ENCODE measurements at regions not wholly inside any gene's neighbourhood (a gene's known extent, or its start where the extent isn't known, plus 50 kb on each side); places are given as distances from the start of the nearest gene placed in this dataset.

DNA sequence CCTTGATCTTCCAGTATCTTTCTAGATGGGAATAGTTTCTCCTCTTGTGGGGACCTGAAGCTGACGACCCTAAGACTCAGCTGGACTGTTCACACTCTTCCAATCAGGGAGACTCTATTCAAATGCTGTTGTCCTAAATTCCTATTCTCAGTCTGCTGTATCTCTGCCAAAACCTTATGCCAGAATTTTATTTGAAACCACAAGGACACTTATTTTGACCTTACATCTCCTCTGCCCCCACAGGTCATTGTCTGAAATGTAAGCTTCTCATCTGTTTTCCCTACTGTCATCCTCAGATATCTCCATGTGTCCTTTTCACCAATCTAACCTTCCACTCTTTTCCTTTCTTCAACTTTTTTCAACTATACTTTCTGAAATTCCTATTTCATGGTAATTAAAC, 289.5 kb upstream of the SGK1 start:
- no peak overlapping the region for H3K4me3 ChIP-seq (ENCODE audit: low read depth, low read length)
- TF ChIP-seq, protein P1, sequence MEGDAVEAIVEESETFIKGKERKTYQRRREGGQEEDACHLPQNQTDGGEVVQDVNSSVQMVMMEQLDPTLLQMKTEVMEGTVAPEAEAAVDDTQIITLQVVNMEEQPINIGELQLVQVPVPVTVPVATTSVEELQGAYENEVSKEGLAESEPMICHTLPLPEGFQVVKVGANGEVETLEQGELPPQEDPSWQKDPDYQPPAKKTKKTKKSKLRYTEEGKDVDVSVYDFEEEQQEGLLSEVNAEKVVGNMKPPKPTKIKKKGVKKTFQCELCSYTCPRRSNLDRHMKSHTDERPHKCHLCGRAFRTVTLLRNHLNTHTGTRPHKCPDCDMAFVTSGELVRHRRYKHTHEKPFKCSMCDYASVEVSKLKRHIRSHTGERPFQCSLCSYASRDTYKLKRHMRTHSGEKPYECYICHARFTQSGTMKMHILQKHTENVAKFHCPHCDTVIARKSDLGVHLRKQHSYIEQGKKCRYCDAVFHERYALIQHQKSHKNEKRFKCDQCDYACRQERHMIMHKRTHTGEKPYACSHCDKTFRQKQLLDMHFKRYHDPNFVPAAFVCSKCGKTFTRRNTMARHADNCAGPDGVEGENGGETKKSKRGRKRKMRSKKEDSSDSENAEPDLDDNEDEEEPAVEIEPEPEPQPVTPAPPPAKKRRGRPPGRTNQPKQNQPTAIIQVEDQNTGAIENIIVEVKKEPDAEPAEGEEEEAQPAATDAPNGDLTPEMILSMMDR (IDR thresholded peaks at IDR 0.05; ENCODE audit: low read depth, low read length), result no peak

DNA sequence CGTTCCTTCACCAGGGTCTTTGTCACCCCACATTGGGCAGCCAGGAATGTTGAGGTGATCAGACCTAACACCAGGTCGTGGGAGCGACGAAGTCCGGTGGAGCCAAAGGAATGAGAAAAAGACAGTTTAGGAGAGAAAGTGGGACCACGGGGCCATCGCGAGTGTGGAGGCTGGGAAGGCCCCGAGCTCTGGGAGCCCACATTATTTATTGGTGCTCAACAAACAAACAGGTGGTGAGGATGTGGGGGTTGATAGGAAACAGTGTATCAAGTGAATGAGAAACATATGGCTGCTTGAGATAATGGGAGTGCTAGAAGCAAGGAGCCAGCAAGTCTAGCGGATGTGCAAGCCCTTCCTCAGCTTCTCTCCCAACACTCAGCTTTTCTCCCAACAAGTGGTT, 287.1 kb upstream of the SGK1 start:
- TF ChIP-seq, protein P1 (IDR thresholded peaks at IDR 0.05; ENCODE audit: low read depth, low read length), result no peak
- H3K4me3 ChIP-seq (ENCODE audit: low read depth, low read length), result no peak overlapping the region

DNA sequence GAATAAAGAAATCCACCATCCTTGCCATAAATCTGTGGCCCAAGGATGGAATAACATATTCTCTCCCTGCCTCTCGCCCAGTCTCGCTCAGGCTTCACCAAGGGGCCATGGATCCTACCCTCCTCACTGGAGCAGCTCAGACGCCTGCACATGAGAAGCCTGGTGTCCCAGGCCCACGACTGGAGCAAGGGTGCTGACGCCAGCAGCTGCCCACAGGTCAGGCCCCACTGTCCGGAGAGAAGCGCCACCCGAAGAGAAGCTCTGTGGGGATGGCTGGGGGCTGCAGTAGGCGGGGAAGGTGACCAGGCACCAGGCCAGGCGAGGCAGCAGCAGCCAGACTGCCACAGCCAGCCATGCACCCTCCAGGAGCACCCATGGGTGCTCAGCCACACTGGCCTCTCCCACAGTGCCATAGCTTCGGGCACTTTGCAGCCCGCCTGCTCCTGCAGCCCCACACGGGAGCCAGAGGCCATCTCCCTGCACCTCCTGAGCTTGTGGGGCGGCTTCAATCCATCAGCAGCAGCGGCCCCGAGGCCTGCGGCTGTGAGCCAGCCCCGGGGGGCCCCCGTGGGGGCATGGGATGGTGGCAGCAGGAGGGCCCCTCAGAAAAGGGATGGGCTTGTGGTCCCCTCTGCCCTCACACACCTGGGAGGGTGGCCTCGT, 286.2 kb upstream of the SGK1 start:
- TF ChIP-seq, protein P1 (IDR thresholded peaks at IDR 0.05; ENCODE audit: low read depth, low read length), result no peak
- no peak overlapping the region for H3K4me3 ChIP-seq (ENCODE audit: low read depth, low read length)

DNA sequence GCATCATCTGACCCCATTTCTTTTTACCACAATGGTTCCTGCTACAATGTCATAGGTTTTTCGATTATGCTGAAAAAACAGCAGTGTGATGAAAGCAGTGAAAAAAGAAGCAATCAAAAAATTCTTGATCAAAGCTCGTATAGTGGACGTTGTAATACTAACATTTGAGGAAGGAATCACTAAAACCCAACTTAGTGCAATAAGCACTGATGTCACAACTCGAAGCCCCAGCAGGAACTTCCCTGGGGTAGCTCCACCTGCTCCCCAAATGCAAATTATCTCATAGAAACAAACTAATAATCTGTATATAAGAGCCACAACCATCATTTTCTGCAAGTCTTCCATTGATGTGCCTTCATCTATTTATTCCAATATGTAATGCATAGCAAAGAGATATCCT, 285.6 kb upstream of the SGK1 start:
- TF ChIP-seq, protein P1 (IDR thresholded peaks at IDR 0.05; ENCODE audit: low read depth, low read length), result no peak
- no peak overlapping the region for H3K4me3 ChIP-seq (ENCODE audit: low read depth, low read length)

DNA sequence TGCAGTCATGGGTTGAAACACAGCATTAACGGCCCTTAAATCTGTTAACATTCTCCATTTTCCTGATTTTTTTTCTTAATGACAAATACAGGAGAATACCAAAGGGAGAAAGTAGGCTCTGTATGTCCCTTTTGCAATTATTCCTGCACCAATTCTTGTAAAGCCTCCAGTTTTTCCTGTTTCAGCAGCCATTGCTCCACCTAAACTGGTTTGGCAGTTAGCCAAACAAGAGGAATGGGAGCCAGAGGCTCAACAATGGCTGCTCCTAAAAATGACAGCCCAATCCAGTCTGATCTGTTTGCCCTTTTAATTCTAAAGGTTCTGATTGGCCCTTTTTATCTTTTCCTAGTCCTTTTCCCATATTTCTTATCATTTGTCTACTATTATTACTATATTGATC, 284.2 kb upstream of the SGK1 start:
- TF ChIP-seq, protein P1 (IDR thresholded peaks at IDR 0.05; ENCODE audit: low read depth, low read length), result no peak
- no peak overlapping the region for H3K4me3 ChIP-seq (ENCODE audit: low read depth, low read length)

DNA sequence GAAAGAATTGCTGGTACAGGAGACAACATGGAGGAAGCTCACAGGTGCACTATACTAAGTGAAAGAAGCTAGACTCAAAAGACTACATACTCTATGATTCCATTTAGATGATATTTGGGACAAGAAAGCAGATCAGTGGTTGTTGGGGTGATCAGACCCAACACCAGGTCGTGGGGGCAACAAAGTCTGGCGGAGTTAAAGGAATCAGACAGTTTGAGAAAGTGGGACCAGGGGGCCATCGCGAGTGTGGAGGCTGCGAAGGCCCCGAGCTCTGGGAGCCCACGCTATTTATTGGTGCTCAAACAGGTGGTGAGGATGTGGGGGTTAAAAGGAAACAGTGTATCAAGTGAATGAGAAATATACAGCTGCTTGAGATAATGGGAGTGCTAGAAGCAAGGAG, 282.8 kb upstream of the SGK1 start:
- TF ChIP-seq, protein P1 (IDR thresholded peaks at IDR 0.05; ENCODE audit: low read depth, low read length), result no peak
- no peak overlapping the region for H3K4me3 ChIP-seq (ENCODE audit: low read depth, low read length)

GRCh38 chr6:134599079-134599478, 281.2 kb upstream of the SGK1 start:
- TF ChIP-seq, protein P1 (IDR thresholded peaks at IDR 0.05; ENCODE audit: low read depth, low read length), result no peak

More at GRCh38 chr6:134599079-134599478, 281.2 kb upstream of the SGK1 start:
- no peak overlapping the region for H3K4me3 ChIP-seq (ENCODE audit: low read depth, low read length)
